Left lung (tissue), 4 donors: ENCODE measurements at regions not wholly inside any gene's neighbourhood (a gene's known extent, or its start where the extent isn't known, plus 50 kb on each side); places are given as distances from the start of the nearest gene placed in this dataset.

Experiments
- ATAC-seq: fragments of 200-7000 bp; cut with Tn5 transposase; one replicate; pipeline ENCODE4 v1.9.1; 2020; ENCODE audit warnings: moderate library complexity
- DNase-seq, 4 donors: peaks; one replicate each; pipeline ENCODE4 v3.0.0-alpha.2; 2013 to 2020
- H3K27ac ChIP-seq, 2 donors: fragments of 200-600 bp; sonication (generic) in 1 of 2; one replicate each; pipeline versions ENCODE4 v1.5.0 to v1.8.0; 2020 to 2021
- H3K27me3 ChIP-seq, 2 donors: fragments of 200-600 bp; sonication (generic) in 1 of 2; one replicate each; pipeline versions ENCODE4 v1.5.0 to v1.8.0; 2020 to 2021
- H3K36me3 ChIP-seq, 2 donors: fragments of 200-600 bp; sonication (generic) in 1 of 2; one replicate each; pipeline versions ENCODE4 v1.5.0 to v1.8.0; 2020 to 2021
- H3K4me1 ChIP-seq, 2 donors: fragments of 200-600 bp; one replicate each; pipeline ENCODE4 v1.8.0; 2021
- H3K4me3 ChIP-seq, 2 donors: fragments of 200-600 bp; sonication (generic) in 1 of 2; one replicate each; pipeline versions ENCODE4 v1.5.0 to v1.8.0; 2020 to 2021; ENCODE audit warnings: mild to moderate bottlenecking in 1 of 2
- H3K9me3 ChIP-seq, 2 donors: fragments of 200-600 bp; sonication (generic) in 1 of 2; one replicate each; pipeline versions ENCODE4 v1.5.0 to v1.8.0; 2020 to 2021
- CTCF ChIP-seq, 2 donors: fragments of 200-600 bp; sonication (generic) in 1 of 2; IDR thresholded peaks; one replicate each; pipeline versions ENCODE4 v1.5.0 to v1.8.0; 2021; ENCODE audit warnings: antibody characterized with exemption in 2 of 2
- intact Hi-C, 2 donors: fragments of 100-400 bp; cut with DNase I; formaldehyde crosslinking; loops; one replicate each; pipeline versions ENCODE4 v1.11.2 to v1.14.2; 2022
- donor health status: DM: no; HTN: yes; CAD: no.
- donor health status: DM: no; HTN: no; CAD: no.

GRCh38 chr9:107984956-107985355 is 495.4 kb upstream of the KLF4 start:
- Histone ChIP-seq H3K4me3 (no peak overlapping the region), H3K36me3 (no peaks in the 10 kb centered on the region), H3K4me1 (peaks cover 0 to 30% of the 10 kb centered on the region in 2 donors), H3K27ac (no peak overlapping the region), H3K9me3 (no peaks in the 10 kb centered on the region), H3K27me3 (no peaks in the 10 kb centered on the region)
- intact Hi-C loops, result no loop called here
- no peak for DNase-seq
- no peak for TF ChIP-seq CTCF (IDR thresholded peaks at IDR 0.05)
- no peak for ATAC-seq

GRCh38 chr9:107983762-107984161 is 494.2 kb upstream of the KLF4 start:
- TF ChIP-seq CTCF (IDR thresholded peaks at IDR 0.05), result no peak

GRCh38 chr9:107983181-107983603 is 493.6 kb upstream of the KLF4 start:
- DNase-seq, result no peak
- Histone ChIP-seq H3K4me1 (peaks cover 0 to 18% of the 10 kb centered on the region in 2 donors), H3K4me3 (no peak overlapping the region), H3K27me3 (no peaks in the 10 kb centered on the region), H3K27ac (peak overlapping the region in 1 of 2 donors; percentile 48), H3K9me3 (no peaks in the 10 kb centered on the region), H3K36me3 (no peaks in the 10 kb centered on the region)
- intact Hi-C loops, result no loop called here
- ATAC-seq, result peak; percentile 84
- TF ChIP-seq CTCF (IDR thresholded peaks at IDR 0.05), result no peak

More at GRCh38 chr9:107983762-107984161, 494.2 kb upstream of the KLF4 start:
- intact Hi-C loops, result no loop called here
- peaks cover 0 to 24% of the 10 kb centered on the region in 2 donors for H3K4me1 ChIP-seq
- no peaks in the 10 kb centered on the region for H3K27me3 ChIP-seq
- H3K36me3 ChIP-seq, result no peaks in the 10 kb centered on the region
- ATAC-seq, result no peak
- DNase-seq, result no peak
- no peak overlapping the region for H3K27ac ChIP-seq
- no peak overlapping the region for H3K4me3 ChIP-seq
- no peaks in the 10 kb centered on the region for H3K9me3 ChIP-seq

GRCh38 chr9:107982745-107983144 is 493.2 kb upstream of the KLF4 start:
- H3K36me3 ChIP-seq, result no peaks in the 10 kb centered on the region
- ATAC-seq, result peak; percentile 54
- H3K27ac ChIP-seq, result peak overlapping the region in 1 of 2 donors; percentile 48
- H3K27me3 ChIP-seq, result no peaks in the 10 kb centered on the region
- H3K4me1 ChIP-seq, result peaks cover 0 to 16% of the 10 kb centered on the region in 2 donors
- no peaks in the 10 kb centered on the region for H3K9me3 ChIP-seq
- H3K4me3 ChIP-seq, result no peak overlapping the region
- intact Hi-C loops, result no loop called here
- no peak for TF ChIP-seq CTCF (IDR thresholded peaks at IDR 0.05)
- DNase-seq, result no peak

GRCh38 chr9:107982001-107982400 is 492.4 kb upstream of the KLF4 start:
- intact Hi-C loops, result no loop called here
- H3K4me3 ChIP-seq, result no peak overlapping the region
- no peak overlapping the region for H3K27ac ChIP-seq
- no peak for DNase-seq
- no peaks in the 10 kb centered on the region for H3K9me3 ChIP-seq
- H3K4me1 ChIP-seq, result peaks cover 0 to 21% of the 10 kb centered on the region in 2 donors
- H3K36me3 ChIP-seq, result no peaks in the 10 kb centered on the region
- ATAC-seq, result no peak
- no peak for TF ChIP-seq CTCF (IDR thresholded peaks at IDR 0.05)
- no peaks in the 10 kb centered on the region for H3K27me3 ChIP-seq
